B cell (primary cell): ENCODE measurements at regions not wholly inside any gene's neighbourhood (a gene's known extent, or its start where the extent isn't known, plus 50 kb on each side); places are given as distances from the start of the nearest gene placed in this dataset.

ENCODE experiments used
- ATAC-seq: fragments of 200-7000 bp; cut with Tn5 transposase; one replicate; pipeline ENCODE4 v1.10.0; 2021; ENCODE audit warnings: low read depth, mild to moderate bottlenecking, moderate number of reproducible peaks, moderate library complexity
- CTCF ChIA-PET: fragments of 350-600 bp; sonication (Branson Sonifier 250); formaldehyde crosslinking; loops from one replicate; lab custom pipeline; 2021; ENCODE audit warnings: antibody characterized with exemption, inconsistent platforms; lab: Charles Lee
- POLR2A ChIA-PET: fragments of 350-600 bp; sonication (Branson Sonifier 250); formaldehyde crosslinking; loops from one replicate; lab custom pipeline; 2021; ENCODE audit warnings: antibody characterized with exemption; lab: Charles Lee
- DNase-seq: peaks from one replicate; pipeline ENCODE4 v3.0.0; 2013
- H2AFZ ChIP-seq: 2 replicates; pipeline ENCODE4 v1.6.1; 2012; ENCODE audit warnings: mild to moderate bottlenecking, low read depth, low read length; ENCODE audit not compliant: insufficient read depth, poor library complexity, severe bottlenecking
- H3K27ac ChIP-seq, 2 donors: 1 replicate in 1 of 2; 2 replicates in 1 of 2; pipeline ENCODE4 v1.5.1; 2012 to 2013; ENCODE audit warnings: low read length in 2 of 2, mild to moderate bottlenecking in 2 of 2, moderate library complexity in 1 of 2
- H3K27me3 ChIP-seq, 4 experiments: fragments of 200-600 bp in 1 of 4; sonication (generic) in 1 of 4; replicated peaks in 1 of 4; 1 replicate in 2 of 4; 2 replicates in 2 of 4; pipeline versions ENCODE4 v1.6.1 to v1.7.0; 2013 to 2016; ENCODE audit warnings: low read length in 3 of 4, mild to moderate bottlenecking in 2 of 4, mixed read lengths in 1 of 4, moderate library complexity in 1 of 4; ENCODE audit not compliant: insufficient read depth in 4 of 4, control insufficient read depth in 3 of 4; ENCODE audit errors: control extremely low read depth in 1 of 4
- H3K36me3 ChIP-seq, 2 experiments: replicated peaks in 1 of 2; 1 replicate in 1 of 2; 2 replicates in 1 of 2; pipeline versions ENCODE4 v1.6.1 to v1.7.1; 2013; ENCODE audit warnings: low read length in 1 of 2; ENCODE audit not compliant: insufficient read depth in 2 of 2, control insufficient read depth in 1 of 2; ENCODE audit errors: control extremely low read depth in 1 of 2, extremely low read depth in 1 of 2
- H3K4me1 ChIP-seq, 2 donors: fragments of 200-600 bp in 1 of 2; sonication (generic) in 1 of 2; 1 replicate in 1 of 2; 2 replicates in 1 of 2; pipeline versions ENCODE4 v1.5.1 to v1.6.1; 2013 to 2017; ENCODE audit warnings: low read length in 2 of 2; ENCODE audit not compliant: control insufficient read depth in 2 of 2, insufficient read depth in 2 of 2
- H3K4me2 ChIP-seq: replicated peaks from 2 replicates; pipeline ENCODE3; 2012; ENCODE audit warnings: mild to moderate bottlenecking, low read depth, low read length; ENCODE audit not compliant: poor library complexity, severe bottlenecking
- H3K4me3 ChIP-seq, 5 experiments: fragments of 200-600 bp in 1 of 5; sonication (generic) in 1 of 5; 1 replicate in 3 of 5; 2 replicates in 2 of 5; pipeline versions ENCODE4 v1.5.1 to v1.7.0; 2011 to 2016; ENCODE audit warnings: low read length in 4 of 5, mild to moderate bottlenecking in 4 of 5, low read depth in 2 of 5, control low read depth in 1 of 5, moderate library complexity in 1 of 5; ENCODE audit not compliant: insufficient read depth in 1 of 5; ENCODE audit errors: control extremely low read depth in 1 of 5, extremely low read depth in 1 of 5
- H3K79me2 ChIP-seq: fragments of 200-600 bp; sonication (generic); one replicate; pipeline ENCODE4 v1.6.0; 2016; ENCODE audit warnings: low read length; ENCODE audit not compliant: control insufficient read depth, insufficient read depth
- H3K9ac ChIP-seq: fragments of 200-600 bp; sonication (generic); 2 replicates; pipeline ENCODE4 v1.6.1; 2017; ENCODE audit warnings: mild to moderate bottlenecking, low read length, moderate library complexity
- H3K9me3 ChIP-seq, 3 donors: one replicate each; pipeline versions ENCODE4 v1.6.1 to v1.7.1; 2013; ENCODE audit warnings: low read length in 2 of 3; ENCODE audit not compliant: control insufficient read depth in 2 of 3, insufficient read depth in 1 of 3; ENCODE audit errors: control extremely low read depth in 1 of 3
- H4K20me1 ChIP-seq: 2 replicates; pipeline ENCODE4 v1.6.0; 2012; ENCODE audit warnings: mild to moderate bottlenecking, low read length; ENCODE audit not compliant: insufficient read depth, control insufficient read depth, poor library complexity, severe bottlenecking
- H3K27ac Mint-ChIP-seq: one replicate; pipeline ENCODE4 v1.8.0; 2021; ENCODE audit warnings: mixed read lengths
- H3K27me3 Mint-ChIP-seq: one replicate; pipeline ENCODE4 v1.8.0; 2021; ENCODE audit warnings: mixed read lengths
- H3K4me1 Mint-ChIP-seq: one replicate; pipeline ENCODE4 v1.8.0; 2021; ENCODE audit warnings: mixed read lengths
- H3K4me3 Mint-ChIP-seq: one replicate; pipeline ENCODE4 v1.8.0; 2021; ENCODE audit warnings: mixed read lengths
- H3K9me3 Mint-ChIP-seq: one replicate; pipeline ENCODE4 v1.8.0; 2022; ENCODE audit warnings: mixed read lengths; ENCODE audit not compliant: insufficient read depth
- EZH2 ChIP-seq: IDR thresholded peaks from 2 replicates; pipeline ENCODE4 v1.6.1; 2012; ENCODE audit warnings: borderline replicate concordance, low read depth, mild to moderate bottlenecking, moderate library complexity, low read length; ENCODE audit not compliant: insufficient read depth, poor library complexity, severe bottlenecking
- WGBS: methylation state at CpG from one replicate; pipeline ENCODE4 v1.1.5; 2013; ENCODE audit warnings: missing lambda C conversion rate; ENCODE audit not compliant: insufficient coverage; 5-methylcytosine and 5-hydroxymethylcytosine counted together
- intact Hi-C: fragments of 100-400 bp; cut with micrococcal nuclease; formaldehyde crosslinking; loops from one replicate; pipeline ENCODE4 v1.10.0; 2022
- TF ChIP-seq, protein P1 (sequence below): fragments of 200-600 bp; IDR thresholded peaks from one replicate; pipeline ENCODE4 v1.8.0; 2022; ENCODE audit warnings: antibody characterized with exemption, mild to moderate bottlenecking

DNA sequence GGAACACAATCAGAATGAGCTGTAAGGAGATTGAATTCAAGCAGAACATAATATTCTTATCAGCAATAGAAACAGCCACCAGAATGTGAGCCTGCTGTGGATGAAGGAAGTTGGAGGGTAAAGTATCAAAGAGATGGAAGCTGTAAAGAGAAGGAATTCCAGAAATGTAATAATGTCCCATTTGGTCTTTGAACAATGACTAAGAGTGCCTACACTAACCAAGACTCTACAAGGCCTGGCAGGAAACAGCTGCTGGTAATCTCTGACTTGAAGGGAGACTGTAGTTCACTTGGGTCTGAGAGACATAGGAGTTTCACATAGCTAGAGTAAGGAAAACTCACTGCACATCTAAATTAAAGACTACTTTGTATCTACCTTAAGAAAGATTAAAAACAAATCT is 1176.0 kb upstream of the ALCAM start:
- Mint-ChIP-seq H3K27me3 (no peaks in the 10 kb centered on the region), H3K9me3 (no peaks in the 10 kb centered on the region), H3K4me3 (no peak overlapping the region), H3K4me1 (no peaks in the 10 kb centered on the region), H3K27ac (no peak overlapping the region)
- H2AFZ ChIP-seq = no peak overlapping the region
- no peak overlapping the region for H3K4me3 ChIP-seq
- no peaks in the 10 kb centered on the region for H3K79me2 ChIP-seq
- no peak for TF ChIP-seq EZH2
- TF ChIP-seq, protein P1, sequence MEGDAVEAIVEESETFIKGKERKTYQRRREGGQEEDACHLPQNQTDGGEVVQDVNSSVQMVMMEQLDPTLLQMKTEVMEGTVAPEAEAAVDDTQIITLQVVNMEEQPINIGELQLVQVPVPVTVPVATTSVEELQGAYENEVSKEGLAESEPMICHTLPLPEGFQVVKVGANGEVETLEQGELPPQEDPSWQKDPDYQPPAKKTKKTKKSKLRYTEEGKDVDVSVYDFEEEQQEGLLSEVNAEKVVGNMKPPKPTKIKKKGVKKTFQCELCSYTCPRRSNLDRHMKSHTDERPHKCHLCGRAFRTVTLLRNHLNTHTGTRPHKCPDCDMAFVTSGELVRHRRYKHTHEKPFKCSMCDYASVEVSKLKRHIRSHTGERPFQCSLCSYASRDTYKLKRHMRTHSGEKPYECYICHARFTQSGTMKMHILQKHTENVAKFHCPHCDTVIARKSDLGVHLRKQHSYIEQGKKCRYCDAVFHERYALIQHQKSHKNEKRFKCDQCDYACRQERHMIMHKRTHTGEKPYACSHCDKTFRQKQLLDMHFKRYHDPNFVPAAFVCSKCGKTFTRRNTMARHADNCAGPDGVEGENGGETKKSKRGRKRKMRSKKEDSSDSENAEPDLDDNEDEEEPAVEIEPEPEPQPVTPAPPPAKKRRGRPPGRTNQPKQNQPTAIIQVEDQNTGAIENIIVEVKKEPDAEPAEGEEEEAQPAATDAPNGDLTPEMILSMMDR = no peak
- H3K36me3 ChIP-seq = no peaks in the 10 kb centered on the region
- no peak overlapping the region for H3K4me2 ChIP-seq
- CTCF ChIA-PET = no interaction called here
- no peaks in the 10 kb centered on the region for H3K27me3 ChIP-seq
- POLR2A ChIA-PET = no interaction called here
- intact Hi-C loops = no loop called here
- no peaks in the 10 kb centered on the region for H4K20me1 ChIP-seq
- H3K9ac ChIP-seq = no peak overlapping the region
- H3K9me3 ChIP-seq = peaks cover 0 to 8% (median 0%) of the 10 kb centered on the region in 3 donors
- no peak overlapping the region for H3K27ac ChIP-seq
- DNase-seq = no peak
- ATAC-seq = no peak
- no peaks in the 10 kb centered on the region for H3K4me1 ChIP-seq

DNA sequence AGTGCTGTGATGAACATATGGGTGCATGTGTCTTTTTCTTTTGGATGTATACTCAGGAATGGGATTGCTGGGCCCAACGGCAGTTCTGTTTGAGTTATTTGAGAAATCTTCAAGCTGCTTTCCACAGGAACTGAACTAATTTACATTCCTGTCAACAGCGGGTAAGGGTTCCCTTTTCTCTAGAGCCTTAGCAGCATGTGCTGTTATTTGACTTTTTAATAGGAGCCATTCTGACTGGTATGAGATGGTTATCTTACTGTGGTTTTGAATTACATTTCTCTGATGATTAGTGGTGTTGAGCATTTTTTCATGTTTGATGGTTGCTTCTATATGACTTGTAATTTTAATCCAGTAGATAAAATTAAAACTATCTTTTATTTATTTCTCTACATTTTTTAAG is 1168.6 kb upstream of the ALCAM start:
- Histone ChIP-seq H3K27me3 (no peaks in the 10 kb centered on the region), H3K9ac (no peak overlapping the region), H4K20me1 (no peaks in the 10 kb centered on the region), H3K4me1 (no peaks in the 10 kb centered on the region), H3K27ac (no peak overlapping the region), H3K36me3 (no peaks in the 10 kb centered on the region), H3K4me3 (no peak overlapping the region), H3K9me3 (peaks cover 0 to 1% (median 0%) of the 10 kb centered on the region in 3 donors), H3K79me2 (no peaks in the 10 kb centered on the region), H3K4me2 (no peak overlapping the region), H2AFZ (no peak overlapping the region)
- ChIA-PET CTCF (no interaction called here), POLR2A (no interaction called here)
- Mint-ChIP-seq H3K27ac (no peak overlapping the region), H3K27me3 (no peaks in the 10 kb centered on the region), H3K9me3 (no peaks in the 10 kb centered on the region), H3K4me1 (no peaks in the 10 kb centered on the region), H3K4me3 (no peak overlapping the region)
- intact Hi-C loops = no loop called here
- no peak for ATAC-seq
- 33% methylated on average over 1 of the region's 2 CpGs for WGBS
- no peak for DNase-seq
- no peak for TF ChIP-seq EZH2
- TF ChIP-seq, protein P1 = no peak
